Mesothelial cell of epicardium (in vitro differentiated cells): ENCODE measurements at regions not wholly inside any gene's neighbourhood (a gene's known extent, or its start where the extent isn't known, plus 50 kb on each side); places are given as distances from the start of the nearest gene placed in this dataset.

ENCODE experiments used
- DNase-seq, 2 experiments: peaks; one replicate each; pipeline ENCODE4 v3.0.0; 2021; ENCODE audit warnings: low spot score in 2 of 2; ENCODE audit not compliant: unreplicated experiment in 2 of 2
- H3K27ac Mint-ChIP-seq: 2 replicates; pipeline ENCODE4 v1.8.0; 2021; ENCODE audit warnings: mixed read lengths
- H3K27me3 Mint-ChIP-seq: 2 replicates; pipeline ENCODE4 v1.8.0; 2021; ENCODE audit warnings: low read depth, mixed read lengths
- H3K36me3 Mint-ChIP-seq: 2 replicates; pipeline ENCODE4 v1.8.0; 2021; ENCODE audit warnings: mixed read lengths
- H3K4me1 Mint-ChIP-seq: 2 replicates; pipeline ENCODE4 v1.8.0; 2021; ENCODE audit warnings: mixed read lengths
- H3K4me3 Mint-ChIP-seq: 2 replicates; pipeline ENCODE4 v1.8.0; 2021; ENCODE audit warnings: mild to moderate bottlenecking, moderate library complexity, mixed read lengths
- H3K9me3 Mint-ChIP-seq: 2 replicates; pipeline ENCODE4 v1.8.0; 2021; ENCODE audit warnings: mixed read lengths
- CTCF ChIP-seq: fragments of 200-600 bp; sonication (generic); IDR thresholded peaks from one replicate; pipeline ENCODE4 v1.5.0; 2021; ENCODE audit warnings: antibody characterized with exemption; ENCODE audit not compliant: unreplicated experiment

- TF ChIP-seq CTCF: no peak
- H3K9me3 Mint-ChIP-seq: peaks cover 3% of the 10 kb centered on the region
- H3K27me3 Mint-ChIP-seq: no peaks in the 10 kb centered on the region
- no peak for DNase-seq
- H3K4me1 Mint-ChIP-seq: peaks cover 9% of the 10 kb centered on the region
- no peak overlapping the region for H3K27ac Mint-ChIP-seq
- no peaks in the 10 kb centered on the region for H3K36me3 Mint-ChIP-seq
- H3K4me3 Mint-ChIP-seq: no peak overlapping the region
Measured at GRCh38 chr14:42143114-42143513, 536.4 kb downstream of the LRFN5 start.

GRCh38 chr14:42141328-42141727 is 534.7 kb downstream of the LRFN5 start:
- H3K36me3 Mint-ChIP-seq: no peaks in the 10 kb centered on the region
- H3K27ac Mint-ChIP-seq: no peak overlapping the region
- no peak for DNase-seq
- no peak for TF ChIP-seq CTCF
- H3K4me1 Mint-ChIP-seq: peaks cover 9% of the 10 kb centered on the region
- H3K4me3 Mint-ChIP-seq: no peak overlapping the region
- peaks cover 3% of the 10 kb centered on the region for H3K9me3 Mint-ChIP-seq
- no peaks in the 10 kb centered on the region for H3K27me3 Mint-ChIP-seq

GRCh38 chr14:42140831-42141279 is 534.2 kb downstream of the LRFN5 start:
- TF ChIP-seq CTCF: no peak
- DNase-seq: no peak
- H3K36me3 Mint-ChIP-seq: no peaks in the 10 kb centered on the region
- no peak overlapping the region for H3K4me3 Mint-ChIP-seq
- H3K9me3 Mint-ChIP-seq: peaks cover 3% of the 10 kb centered on the region
- H3K27me3 Mint-ChIP-seq: no peaks in the 10 kb centered on the region
- peaks cover 9% of the 10 kb centered on the region for H3K4me1 Mint-ChIP-seq
- H3K27ac Mint-ChIP-seq: no peak overlapping the region

- H3K36me3 Mint-ChIP-seq: no peaks in the 10 kb centered on the region
- no peak overlapping the region for H3K27ac Mint-ChIP-seq
- DNase-seq: no peak
- no peak overlapping the region for H3K4me3 Mint-ChIP-seq
- H3K4me1 Mint-ChIP-seq: peaks cover 7% of the 10 kb centered on the region
- no peaks in the 10 kb centered on the region for H3K27me3 Mint-ChIP-seq
- no peak for TF ChIP-seq CTCF
- peaks cover 3% of the 10 kb centered on the region for H3K9me3 Mint-ChIP-seq
Measured at GRCh38 chr14:42140001-42140400, 533.3 kb downstream of the LRFN5 start.

GRCh38 chr14:42138406-42138805 is 531.7 kb downstream of the LRFN5 start:
- TF ChIP-seq CTCF: no peak
- Mint-ChIP-seq H3K4me3 (no peak overlapping the region), H3K4me1 (peaks cover 7% of the 10 kb centered on the region), H3K9me3 (peaks cover 3% of the 10 kb centered on the region), H3K27ac (no peak overlapping the region), H3K27me3 (no peaks in the 10 kb centered on the region), H3K36me3 (no peaks in the 10 kb centered on the region)
- no peak for DNase-seq

GRCh38 chr14:42130815-42131214 is 524.1 kb downstream of the LRFN5 start:
- Mint-ChIP-seq H3K9me3 (peaks cover 7% of the 10 kb centered on the region), H3K27ac (no peak overlapping the region), H3K4me3 (no peak overlapping the region), H3K27me3 (no peaks in the 10 kb centered on the region), H3K36me3 (no peaks in the 10 kb centered on the region), H3K4me1 (peaks cover 11% of the 10 kb centered on the region)
- TF ChIP-seq CTCF: no peak
- no peak for DNase-seq
